ENCODE measurements at regions not wholly inside any gene's neighbourhood (a gene's known extent, or its start where the extent isn't known, plus 50 kb on each side); places are given as distances from the start of the nearest gene placed in this dataset.
"Not testable (repeated sequence)": the region's sequence is repeated elsewhere in the genome, so short reads cannot be mapped to it uniquely, and the experiment has no call there.

GRCh38 chr6:125631165-125631564, 118.3 kb upstream of the HEY2 start:
- H3K4me1 ChIP-seq (ENCODE audit: low read length), result no peaks in the 10 kb centered on the region
- H3K4me3 ChIP-seq (ENCODE audit: low read length), result no peak overlapping the region
- no peaks in the 10 kb centered on the region for H3K36me3 ChIP-seq (replicated peaks; ENCODE audit: low read depth, low read length)
- H4K20me1 ChIP-seq (ENCODE audit: insufficient read depth, low read length), result no peaks in the 10 kb centered on the region
- H3K4me2 ChIP-seq (ENCODE audit: low read length), result no peak overlapping the region
- H3K9me3 ChIP-seq (ENCODE audit: insufficient read depth, low read length), result no peaks in the 10 kb centered on the region
- no peak overlapping the region for H2AFZ ChIP-seq (ENCODE audit: low read depth, low read length)
- H3K27me3 ChIP-seq (ENCODE audit: low read depth, low read length), result 0 out of 2 replicates have a peak, but pooled peaks cover 3% of the 10 kb centered on the region
- no peaks in the 10 kb centered on the region for H3K79me2 ChIP-seq (ENCODE audit: low read length)
- H3K27ac ChIP-seq (ENCODE audit: low read length), result no peak overlapping the region
- no peak overlapping the region for H3K9ac ChIP-seq (ENCODE audit: low read length)
- TF ChIP-seq EZH2phosphoT487 (IDR thresholded peaks at IDR 0.05; ENCODE audit: low read depth), result no peak
- no peak for TF ChIP-seq CTCF (IDR thresholded peaks at IDR 0.05; ENCODE audit: low read depth, low read length)

GRCh38 chr6:125636011-125636410, 113.4 kb upstream of the HEY2 start:
- not testable (repeated sequence) for H3K4me3 ChIP-seq (ENCODE audit: low read length); H3K9me3 ChIP-seq (ENCODE audit: insufficient read depth, low read length); H4K20me1 ChIP-seq (ENCODE audit: insufficient read depth, low read length); H3K4me2 ChIP-seq (ENCODE audit: low read length); H2AFZ ChIP-seq (ENCODE audit: low read depth, low read length); H3K79me2 ChIP-seq (ENCODE audit: low read length); H3K9ac ChIP-seq (ENCODE audit: low read length); H3K27ac ChIP-seq (ENCODE audit: low read length); H3K36me3 ChIP-seq (replicated peaks; ENCODE audit: low read depth, low read length); H3K27me3 ChIP-seq (ENCODE audit: low read depth, low read length)
- H3K4me1 ChIP-seq (ENCODE audit: low read length), result peaks cover 11% of the 10 kb centered on the region

GRCh38 chr6:125636671-125637070, 112.8 kb upstream of the HEY2 start:
- Histone ChIP-seq H3K79me2 (ENCODE audit: low read length) (no peaks in the 10 kb centered on the region), H3K4me1 (ENCODE audit: low read length) (peaks cover 11% of the 10 kb centered on the region), H3K27me3 (ENCODE audit: low read depth, low read length) (no peaks in the 10 kb centered on the region), H3K36me3 (replicated peaks; ENCODE audit: low read depth, low read length) (no peaks in the 10 kb centered on the region), H3K27ac (ENCODE audit: low read length) (no peak overlapping the region), H3K9me3 (ENCODE audit: insufficient read depth, low read length) (no peaks in the 10 kb centered on the region), H3K4me3 (ENCODE audit: low read length) (no peak overlapping the region), H4K20me1 (ENCODE audit: insufficient read depth, low read length) (no peaks in the 10 kb centered on the region), H3K4me2 (ENCODE audit: low read length) (no peak overlapping the region), H3K9ac (ENCODE audit: low read length) (no peak overlapping the region), H2AFZ (ENCODE audit: low read depth, low read length) (no peak overlapping the region)
- TF ChIP-seq EZH2phosphoT487 (IDR thresholded peaks at IDR 0.05; ENCODE audit: low read depth) (no peak), CTCF (IDR thresholded peaks at IDR 0.05; ENCODE audit: low read depth, low read length) (no peak)

GRCh38 chr6:125637207-125637606, 112.2 kb upstream of the HEY2 start:
- Histone ChIP-seq H3K27ac (ENCODE audit: low read length) (no peak overlapping the region), H3K36me3 (replicated peaks; ENCODE audit: low read depth, low read length) (no peaks in the 10 kb centered on the region), H2AFZ (ENCODE audit: low read depth, low read length) (no peak overlapping the region), H3K27me3 (ENCODE audit: low read depth, low read length) (no peaks in the 10 kb centered on the region), H3K4me2 (ENCODE audit: low read length) (no peak overlapping the region), H3K9ac (ENCODE audit: low read length) (no peak overlapping the region), H3K79me2 (ENCODE audit: low read length) (no peaks in the 10 kb centered on the region), H3K4me1 (ENCODE audit: low read length) (peaks cover 11% of the 10 kb centered on the region), H4K20me1 (ENCODE audit: insufficient read depth, low read length) (no peaks in the 10 kb centered on the region), H3K9me3 (ENCODE audit: insufficient read depth, low read length) (no peaks in the 10 kb centered on the region), H3K4me3 (ENCODE audit: low read length) (no peak overlapping the region)
- no peak for TF ChIP-seq CTCF (IDR thresholded peaks at IDR 0.05; ENCODE audit: low read depth, low read length)
- TF ChIP-seq EZH2phosphoT487 (IDR thresholded peaks at IDR 0.05; ENCODE audit: low read depth), result no peak

Data from OCI-LY3 (cell line).